Endothelial cell (in vitro differentiated cells): ENCODE measurements at regions not wholly inside any gene's neighbourhood (a gene's known extent, or its start where the extent isn't known, plus 50 kb on each side); places are given as distances from the start of the nearest gene placed in this dataset.

Experiments
- DNase-seq: peaks from one replicate; pipeline ENCODE4 v3.0.0; 2021; ENCODE audit warnings: low spot score
- H3K27ac Mint-ChIP-seq: one replicate; pipeline ENCODE4 v1.8.0; 2021; ENCODE audit warnings: mixed read lengths, inconsistent platforms; ENCODE audit not compliant: unreplicated experiment
- H3K27me3 Mint-ChIP-seq: one replicate; pipeline ENCODE4 v1.8.0; 2021; ENCODE audit warnings: mild to moderate bottlenecking, moderate library complexity, mixed read lengths, inconsistent platforms; ENCODE audit not compliant: unreplicated experiment
- H3K36me3 Mint-ChIP-seq: one replicate; pipeline ENCODE4 v1.8.0; 2021; ENCODE audit warnings: mild to moderate bottlenecking, low read depth, mixed read lengths, inconsistent platforms; ENCODE audit not compliant: unreplicated experiment
- H3K4me1 Mint-ChIP-seq: one replicate; pipeline ENCODE4 v1.8.0; 2021; ENCODE audit warnings: mild to moderate bottlenecking, mixed read lengths, inconsistent platforms; ENCODE audit not compliant: unreplicated experiment
- H3K4me3 Mint-ChIP-seq: one replicate; pipeline ENCODE4 v1.8.0; 2021; ENCODE audit warnings: mild to moderate bottlenecking, mixed read lengths, inconsistent platforms; ENCODE audit not compliant: unreplicated experiment
- H3K9me3 Mint-ChIP-seq: one replicate; pipeline ENCODE4 v1.8.0; 2021; ENCODE audit warnings: mixed read lengths, inconsistent platforms; ENCODE audit not compliant: unreplicated experiment
- CTCF ChIP-seq: fragments of 200-600 bp; sonication (generic); IDR thresholded peaks from one replicate; pipeline ENCODE4 v1.5.0; 2021; ENCODE audit warnings: antibody characterized with exemption; ENCODE audit not compliant: unreplicated experiment

GRCh38 chr7:33789871-33790630 lies 115.3 kb upstream of the BMPER start:
- Mint-ChIP-seq H3K4me1 (peaks cover 3% of the 10 kb centered on the region), H3K27me3 (peaks cover 5% of the 10 kb centered on the region), H3K27ac (no peak overlapping the region), H3K9me3 (no peaks in the 10 kb centered on the region), H3K36me3 (peaks cover 6% of the 10 kb centered on the region), H3K4me3 (no peak overlapping the region)
- DNase-seq, result no peak
- no peak for TF ChIP-seq CTCF

- Mint-ChIP-seq H3K36me3 (peaks cover 6% of the 10 kb centered on the region), H3K27me3 (peaks cover 5% of the 10 kb centered on the region), H3K9me3 (no peaks in the 10 kb centered on the region), H3K4me3 (no peak overlapping the region), H3K4me1 (peaks cover 3% of the 10 kb centered on the region), H3K27ac (no peak overlapping the region)
- no peak for TF ChIP-seq CTCF
- DNase-seq, result no peak
Measured at GRCh38 chr7:33790746-33791145, 114.6 kb upstream of the BMPER start.

- no peak for DNase-seq
- Mint-ChIP-seq H3K4me3 (no peak overlapping the region), H3K4me1 (peaks cover 5% of the 10 kb centered on the region), H3K27me3 (peaks cover 2% of the 10 kb centered on the region), H3K36me3 (no peaks in the 10 kb centered on the region), H3K9me3 (no peaks in the 10 kb centered on the region), H3K27ac (no peak overlapping the region)
- TF ChIP-seq CTCF, result no peak
Measured at GRCh38 chr7:33792041-33792440, 113.3 kb upstream of the BMPER start.

- Mint-ChIP-seq H3K4me3 (no peak overlapping the region), H3K27ac (no peak overlapping the region), H3K27me3 (peaks cover 2% of the 10 kb centered on the region), H3K4me1 (peaks cover 5% of the 10 kb centered on the region), H3K36me3 (no peaks in the 10 kb centered on the region), H3K9me3 (no peaks in the 10 kb centered on the region)
- DNase-seq, result no peak
- TF ChIP-seq CTCF, result no peak
Measured at GRCh38 chr7:33792547-33793105, 112.7 kb upstream of the BMPER start.

- H3K27ac Mint-ChIP-seq, result no peak overlapping the region
- peaks cover 5% of the 10 kb centered on the region for H3K4me1 Mint-ChIP-seq
- H3K4me3 Mint-ChIP-seq, result no peak overlapping the region
- H3K27me3 Mint-ChIP-seq, result peaks cover 2% of the 10 kb centered on the region
- H3K36me3 Mint-ChIP-seq, result no peaks in the 10 kb centered on the region
- TF ChIP-seq CTCF, result no peak
- DNase-seq, result no peak
- H3K9me3 Mint-ChIP-seq, result no peaks in the 10 kb centered on the region
Measured at GRCh38 chr7:33793616-33794015, 111.7 kb upstream of the BMPER start.
